Ascending aorta (tissue), 2 donors: ENCODE measurements at regions not wholly inside any gene's neighbourhood (a gene's known extent, or its start where the extent isn't known, plus 50 kb on each side); places are given as distances from the start of the nearest gene placed in this dataset.

ENCODE experiments used
- DNase-seq, 2 donors: peaks; one replicate each; pipeline ENCODE4 v3.0.0-alpha.2; 2019; ENCODE audit warnings: low spot score in 2 of 2
- H3K27ac ChIP-seq, 2 donors: fragments of 200-600 bp; sonication (generic); one replicate each; pipeline ENCODE4 v1.5.1; 2016 to 2017; ENCODE audit warnings: mild to moderate bottlenecking in 1 of 2
- H3K27me3 ChIP-seq: fragments of 200-600 bp; sonication (generic); one replicate; pipeline ENCODE4 v1.5.1; 2017
- H3K36me3 ChIP-seq, 2 donors: fragments of 200-600 bp; sonication (generic); one replicate each; pipeline ENCODE4 v1.5.1; 2016
- H3K4me1 ChIP-seq, 2 donors: fragments of 200-600 bp; sonication (generic); one replicate each; pipeline ENCODE4 v1.5.1; 2016 to 2017; ENCODE audit warnings: mild to moderate bottlenecking in 1 of 2
- H3K4me3 ChIP-seq, 2 donors: fragments of 200-600 bp; sonication (generic); one replicate each; pipeline ENCODE4 v1.5.1; 2016 to 2017; ENCODE audit warnings: mild to moderate bottlenecking in 1 of 2
- H3K9me3 ChIP-seq, 2 donors: fragments of 200-600 bp; sonication (generic); one replicate each; pipeline ENCODE4 v1.5.1; 2016
- intact Hi-C: fragments of 100-400 bp; cut with DNase I; formaldehyde crosslinking; loops from one replicate; pipeline ENCODE4 v1.15.1; 2023
- TF ChIP-seq, protein P1 (sequence below), 3 experiments: fragments of 200-600 bp in 2 of 3; fragments of 450-650 bp in 1 of 3; sonication (generic) in 2 of 3; IDR thresholded peaks; one replicate each; pipeline ENCODE4 v1.5.1; 2016 to 2019; ENCODE audit warnings: antibody characterized with exemption in 3 of 3, mild to moderate bottlenecking in 1 of 3, moderate library complexity in 1 of 3

DNA sequence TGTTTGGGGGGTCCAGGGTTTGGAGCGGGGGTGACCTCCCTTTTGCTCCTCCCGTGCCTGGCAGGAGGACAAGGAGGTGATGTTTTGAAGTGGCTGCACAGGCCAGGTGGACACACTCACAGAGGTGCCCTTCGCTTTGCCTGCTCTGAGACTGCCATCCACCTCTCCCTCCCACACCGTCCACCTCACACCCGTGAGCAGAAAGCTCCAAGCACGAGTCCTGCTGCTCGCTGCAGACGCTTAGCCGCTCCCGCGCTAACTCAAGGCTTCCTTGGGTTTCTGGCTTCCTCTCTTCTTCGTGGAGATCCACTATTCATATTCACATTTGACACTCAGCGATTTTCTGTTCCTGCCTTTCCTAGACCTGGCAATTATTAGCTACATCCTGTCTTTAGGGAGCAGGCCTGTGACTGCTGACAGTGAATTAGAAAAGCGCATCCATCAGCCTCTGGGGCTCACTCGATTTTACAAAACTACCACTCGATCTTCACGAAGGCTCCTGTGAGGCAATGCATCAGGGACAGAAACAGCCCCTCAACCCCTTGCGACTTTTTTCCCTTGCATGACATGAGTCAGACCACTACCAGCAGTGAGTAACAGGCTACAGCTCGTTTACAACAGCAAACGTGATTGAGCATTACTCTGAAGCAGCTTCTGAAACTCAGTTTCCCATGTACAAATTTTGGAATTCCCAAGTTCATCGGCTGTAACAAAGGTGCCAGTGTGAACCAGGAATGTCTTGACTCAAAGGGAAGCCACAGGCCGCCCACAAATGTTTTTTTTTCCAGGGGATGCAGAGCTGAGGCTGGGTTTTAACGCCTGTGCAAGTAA, 238.7 kb upstream of the SOX11 start:
- Histone ChIP-seq H3K36me3 (no peaks in the 10 kb centered on the region), H3K4me1 (no peaks in the 10 kb centered on the region), H3K27ac (no peak overlapping the region), H3K27me3 (no peaks in the 10 kb centered on the region), H3K4me3 (no peak overlapping the region), H3K9me3 (no peaks in the 10 kb centered on the region)
- TF ChIP-seq, protein P1, sequence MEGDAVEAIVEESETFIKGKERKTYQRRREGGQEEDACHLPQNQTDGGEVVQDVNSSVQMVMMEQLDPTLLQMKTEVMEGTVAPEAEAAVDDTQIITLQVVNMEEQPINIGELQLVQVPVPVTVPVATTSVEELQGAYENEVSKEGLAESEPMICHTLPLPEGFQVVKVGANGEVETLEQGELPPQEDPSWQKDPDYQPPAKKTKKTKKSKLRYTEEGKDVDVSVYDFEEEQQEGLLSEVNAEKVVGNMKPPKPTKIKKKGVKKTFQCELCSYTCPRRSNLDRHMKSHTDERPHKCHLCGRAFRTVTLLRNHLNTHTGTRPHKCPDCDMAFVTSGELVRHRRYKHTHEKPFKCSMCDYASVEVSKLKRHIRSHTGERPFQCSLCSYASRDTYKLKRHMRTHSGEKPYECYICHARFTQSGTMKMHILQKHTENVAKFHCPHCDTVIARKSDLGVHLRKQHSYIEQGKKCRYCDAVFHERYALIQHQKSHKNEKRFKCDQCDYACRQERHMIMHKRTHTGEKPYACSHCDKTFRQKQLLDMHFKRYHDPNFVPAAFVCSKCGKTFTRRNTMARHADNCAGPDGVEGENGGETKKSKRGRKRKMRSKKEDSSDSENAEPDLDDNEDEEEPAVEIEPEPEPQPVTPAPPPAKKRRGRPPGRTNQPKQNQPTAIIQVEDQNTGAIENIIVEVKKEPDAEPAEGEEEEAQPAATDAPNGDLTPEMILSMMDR (IDR thresholded peaks at IDR 0.05): no peak
- intact Hi-C loops: no loop called here
- no peak for DNase-seq

DNA sequence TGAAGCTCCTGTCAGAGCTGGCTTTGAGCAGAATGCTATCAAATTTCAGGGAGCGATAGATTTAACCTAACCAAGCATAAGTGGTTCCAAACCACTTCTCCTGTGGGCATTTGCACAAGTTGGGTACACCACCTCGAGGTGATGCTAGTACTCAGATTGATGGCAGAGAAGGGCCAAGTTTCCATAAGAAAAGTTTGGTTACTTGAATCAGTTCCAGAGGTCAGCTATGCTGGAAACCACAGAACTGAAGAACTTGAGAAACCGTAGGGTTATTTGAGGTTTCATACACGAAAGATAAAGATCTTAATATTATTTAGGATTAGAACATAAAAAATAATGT, 238.2 kb upstream of the SOX11 start:
- DNase-seq: no peak
- Histone ChIP-seq H3K27me3 (no peaks in the 10 kb centered on the region), H3K4me3 (no peak overlapping the region), H3K4me1 (no peaks in the 10 kb centered on the region), H3K36me3 (no peaks in the 10 kb centered on the region), H3K27ac (no peak overlapping the region), H3K9me3 (no peaks in the 10 kb centered on the region)
- intact Hi-C loops: no loop called here
- TF ChIP-seq, protein P1 (IDR thresholded peaks at IDR 0.05): no peak

DNA sequence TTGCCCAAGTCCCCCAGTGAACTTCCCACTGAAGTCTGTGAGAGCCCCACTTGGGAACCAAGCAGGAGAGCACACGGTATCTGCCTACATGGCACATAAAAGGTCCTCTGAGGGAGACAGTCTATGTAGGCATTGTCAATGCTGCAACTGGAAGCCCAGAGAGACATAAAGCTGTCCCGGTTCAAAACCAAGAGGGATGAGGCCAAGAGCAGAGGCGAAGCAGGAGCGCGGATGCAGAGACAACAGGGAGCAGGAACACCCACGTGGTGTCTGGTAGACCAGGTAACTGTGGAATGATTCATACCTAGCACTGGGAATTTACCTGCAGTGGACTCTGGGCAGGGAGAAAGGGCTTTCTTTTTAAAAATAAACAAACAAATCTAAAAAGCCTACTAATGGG, 233.1 kb upstream of the SOX11 start:
- DNase-seq: no peak
- intact Hi-C loops: no loop called here
- Histone ChIP-seq H3K36me3 (no peaks in the 10 kb centered on the region), H3K9me3 (no peaks in the 10 kb centered on the region), H3K27ac (no peak overlapping the region), H3K4me1 (no peaks in the 10 kb centered on the region), H3K4me3 (no peak overlapping the region), H3K27me3 (no peaks in the 10 kb centered on the region)
- TF ChIP-seq, protein P1 (IDR thresholded peaks at IDR 0.05): no peak

DNA sequence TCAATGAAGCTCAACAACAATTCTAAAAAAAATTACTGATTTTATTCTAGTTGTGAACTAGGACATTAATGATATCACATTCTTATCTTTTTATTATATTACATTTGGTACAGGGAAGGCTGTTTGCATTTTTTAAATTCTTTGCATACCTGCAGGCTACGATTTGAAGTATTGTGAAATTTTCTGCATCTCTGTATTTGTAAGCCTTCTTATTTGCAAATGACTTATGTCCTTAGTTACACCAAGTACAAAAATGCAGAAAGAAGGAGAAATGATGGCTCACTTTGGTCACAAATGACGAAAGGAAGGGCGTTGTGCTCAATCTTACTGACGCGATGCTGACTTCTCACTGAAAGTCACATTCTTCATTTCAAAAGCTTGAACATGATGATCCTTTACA, 227.5 kb upstream of the SOX11 start:
- no peaks in the 10 kb centered on the region for H3K4me1 ChIP-seq
- DNase-seq: no peak
- H3K9me3 ChIP-seq: no peaks in the 10 kb centered on the region
- TF ChIP-seq, protein P1 (IDR thresholded peaks at IDR 0.05): no peak
- intact Hi-C loops: no loop called here
- H3K36me3 ChIP-seq: no peaks in the 10 kb centered on the region
- H3K27me3 ChIP-seq: no peaks in the 10 kb centered on the region
- no peak overlapping the region for H3K27ac ChIP-seq
- H3K4me3 ChIP-seq: no peak overlapping the region

DNA sequence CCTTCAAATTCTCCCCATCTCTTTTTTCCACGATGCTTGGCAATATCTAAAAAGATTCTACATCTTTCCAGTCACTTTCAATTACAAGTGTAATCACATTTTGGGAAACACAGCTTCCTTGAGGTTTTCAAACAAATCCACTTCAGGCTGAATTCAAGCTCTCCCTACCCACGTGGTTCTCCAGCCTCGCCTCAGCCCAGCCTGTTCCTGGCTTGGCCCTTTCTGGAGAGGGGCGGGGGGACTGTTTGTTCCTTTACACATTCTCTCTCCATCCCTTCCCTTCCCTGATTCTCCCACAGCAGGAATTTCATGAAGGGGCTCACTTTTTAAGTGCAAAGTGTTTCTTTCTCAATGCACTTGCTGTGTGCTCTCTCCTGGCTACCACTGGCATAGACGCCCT, 226.3 kb upstream of the SOX11 start:
- no peak for DNase-seq
- TF ChIP-seq, protein P1 (IDR thresholded peaks at IDR 0.05): no peak
- H3K9me3 ChIP-seq: no peaks in the 10 kb centered on the region
- intact Hi-C loops: no loop called here
- H3K27ac ChIP-seq: no peak overlapping the region
- H3K36me3 ChIP-seq: no peaks in the 10 kb centered on the region
- no peak overlapping the region for H3K4me3 ChIP-seq
- no peaks in the 10 kb centered on the region for H3K27me3 ChIP-seq
- no peaks in the 10 kb centered on the region for H3K4me1 ChIP-seq
